GM21737 (cell line): ENCODE measurements at regions not wholly inside any gene's neighbourhood (a gene's known extent, or its start where the extent isn't known, plus 50 kb on each side); places are given as distances from the start of the nearest gene placed in this dataset.
"Not testable (repeated sequence)": the region's sequence is repeated elsewhere in the genome, so short reads cannot be mapped to it uniquely, and the experiment has no call there.

Experiments used
- ATAC-seq: cut with Tn5 transposase; IDR thresholded peaks from one replicate; pipeline ENCODE4 v1.9.1; 2021; ENCODE audit warnings: mild to moderate bottlenecking, moderate library complexity; ENCODE audit not compliant: unreplicated experiment

- no peak for ATAC-seq
Measured at GRCh38 chr17:33929181-33929724, 325.8 kb upstream of the CCL2 start.

- ATAC-seq: not testable (repeated sequence)
Measured at GRCh38 chr17:33931148-33931814, 323.8 kb upstream of the CCL2 start.

DNA sequence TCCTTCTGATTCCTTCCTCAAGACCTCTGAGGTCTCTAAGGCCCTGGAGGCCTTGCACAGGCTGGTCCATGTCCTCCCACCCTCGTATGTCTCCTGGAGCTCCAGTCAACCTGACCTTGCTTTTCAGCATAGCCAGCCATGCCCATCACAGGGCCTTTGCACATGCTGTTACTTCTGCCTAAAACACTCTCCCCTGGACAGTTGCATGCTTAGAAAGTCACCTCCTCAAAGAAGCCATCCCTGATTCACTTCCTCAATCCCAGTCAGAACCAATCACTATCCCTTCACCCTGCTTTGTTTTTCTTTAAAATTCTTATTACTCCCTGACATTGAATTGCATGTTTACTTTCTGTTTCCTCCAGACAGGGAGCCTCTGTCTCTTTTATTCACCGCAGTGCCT lies 322.1 kb upstream of the CCL2 start:
- ATAC-seq: no peak

GRCh38 chr17:33933576-33933975 lies 321.5 kb upstream of the CCL2 start:
- ATAC-seq: no peak

DNA sequence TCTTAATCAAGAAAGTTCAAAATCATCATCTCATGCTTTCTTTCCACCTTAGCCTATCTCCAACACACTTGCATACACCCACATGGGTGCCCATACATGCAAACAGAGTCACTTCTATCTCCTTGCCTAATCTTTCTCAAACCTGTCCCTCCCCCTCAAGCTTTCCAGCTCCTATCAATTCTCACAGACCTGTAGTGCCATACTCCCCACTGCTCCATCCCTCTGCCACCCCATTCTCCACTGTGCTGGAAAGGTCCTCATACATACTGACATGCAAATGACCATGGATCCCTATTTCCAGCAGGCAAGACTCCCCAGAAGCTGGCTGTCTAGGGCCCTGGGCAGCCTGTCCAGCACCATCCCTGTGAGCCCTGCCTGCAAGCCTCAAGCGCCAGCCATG lies 320.4 kb upstream of the CCL2 start:
- ATAC-seq: no peak

- ATAC-seq: no peak
Measured at GRCh38 chr17:33935822-33936221, 319.3 kb upstream of the CCL2 start.

DNA sequence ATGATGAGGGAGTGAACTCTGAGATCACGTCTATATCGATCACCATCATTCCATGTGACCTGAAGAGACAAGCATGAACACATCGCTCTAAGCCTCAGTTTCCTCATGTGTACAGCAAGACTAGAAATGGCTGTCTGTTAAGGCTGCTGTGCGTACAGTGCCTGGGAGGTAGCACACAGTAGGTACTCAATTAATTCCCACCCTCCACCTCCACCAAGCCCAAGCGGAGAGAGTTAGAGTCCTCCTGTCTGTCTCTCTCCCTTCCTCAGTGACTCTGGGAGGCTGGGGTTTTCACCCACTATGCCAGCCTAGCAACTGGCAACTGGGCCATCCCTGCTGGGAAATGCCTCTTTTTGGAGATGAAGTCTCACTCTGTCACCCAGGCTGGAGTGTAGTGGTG lies 318.3 kb upstream of the CCL2 start:
- ATAC-seq: no peak

DNA sequence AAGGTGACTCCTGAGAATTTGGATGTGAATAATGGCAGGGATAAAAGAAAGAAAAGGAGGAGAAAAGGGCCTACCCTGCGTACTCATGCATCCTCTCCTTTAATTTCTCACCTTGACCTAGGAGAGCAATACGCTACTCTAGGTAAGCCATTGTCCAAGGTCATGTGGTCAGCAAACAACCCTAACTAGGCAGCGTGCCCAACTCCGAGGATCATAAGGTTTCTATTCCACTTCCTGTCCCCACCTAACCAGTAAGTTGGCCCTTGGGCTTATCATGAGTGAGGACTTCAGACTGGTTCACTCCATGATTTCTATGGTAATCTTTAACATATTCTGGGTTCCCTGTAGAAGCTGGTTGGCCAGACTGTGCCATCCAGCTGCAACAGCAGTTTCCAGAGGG lies 315.1 kb upstream of the CCL2 start:
- ATAC-seq: no peak

DNA sequence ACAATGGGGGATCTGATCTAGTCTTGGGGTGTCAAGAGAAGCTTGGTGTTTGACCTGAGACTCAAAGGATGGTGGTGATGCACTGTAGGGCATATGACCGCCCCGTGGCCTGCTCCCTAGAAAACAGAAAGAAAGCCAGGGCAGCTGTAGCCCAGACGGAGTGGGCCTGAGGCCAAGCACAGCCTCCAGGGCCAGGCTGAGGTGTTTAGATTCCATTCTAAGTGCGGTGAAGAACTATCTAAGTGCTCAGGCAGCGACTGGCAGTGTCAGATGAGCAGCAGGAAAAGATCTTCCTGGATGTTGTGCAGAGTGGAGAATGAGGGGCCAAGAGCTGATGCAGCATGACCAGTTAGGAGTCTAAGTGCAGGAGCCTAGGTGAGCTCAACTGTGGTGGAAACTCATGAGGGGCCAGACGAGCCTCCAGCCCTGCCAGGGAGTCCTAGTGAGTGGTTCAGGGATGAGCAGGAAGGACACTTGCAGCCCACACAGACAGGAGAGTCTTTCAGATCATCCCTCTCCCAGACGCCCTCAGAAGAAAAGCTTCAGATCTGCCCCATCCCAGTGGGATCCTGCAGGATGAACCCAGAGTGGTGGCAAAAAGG lies 314.2 kb upstream of the CCL2 start:
- no peak for ATAC-seq

GRCh38 chr17:33941744-33942143 lies 313.3 kb upstream of the CCL2 start:
- ATAC-seq: no peak

DNA sequence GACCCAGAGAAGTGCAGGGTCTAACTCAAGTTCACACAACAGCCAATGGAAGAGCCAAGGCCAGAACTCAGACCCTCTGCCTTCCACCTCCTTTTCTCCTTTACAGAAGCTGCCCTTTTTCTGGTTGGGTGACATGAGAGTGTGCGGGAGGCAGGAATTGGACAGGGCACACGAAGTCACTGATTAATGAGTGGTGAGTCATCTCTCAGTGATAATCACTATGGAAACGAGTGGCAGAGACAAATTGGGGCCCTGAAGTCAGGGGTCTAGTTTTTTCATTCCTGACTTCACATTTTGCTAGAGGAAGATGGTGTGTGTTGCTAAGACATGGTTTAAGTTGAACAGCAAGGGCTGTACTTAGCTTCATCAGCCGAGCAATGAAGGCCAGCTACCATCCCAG lies 312.7 kb upstream of the CCL2 start:
- no peak for ATAC-seq

DNA sequence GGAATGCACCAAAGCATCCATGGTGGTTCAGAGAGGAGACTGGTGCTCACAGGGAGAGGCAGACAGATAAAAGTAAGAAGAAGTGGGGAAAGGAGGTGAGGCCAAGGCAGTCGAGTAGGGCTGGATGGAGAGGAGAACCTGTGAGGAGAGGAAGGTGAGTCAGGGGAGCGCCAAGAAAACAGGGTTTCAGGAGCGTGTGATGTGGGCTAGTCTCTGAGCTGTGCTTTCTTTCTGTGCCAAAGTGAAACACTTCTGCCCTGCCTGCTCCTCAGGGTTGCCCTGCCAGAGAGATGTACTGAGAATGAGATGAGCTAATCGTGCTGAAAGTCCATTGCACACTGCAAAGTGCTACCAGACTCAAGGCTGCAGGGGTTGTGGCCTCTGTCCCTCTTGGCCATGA lies 310.7 kb upstream of the CCL2 start:
- ATAC-seq: no peak

DNA sequence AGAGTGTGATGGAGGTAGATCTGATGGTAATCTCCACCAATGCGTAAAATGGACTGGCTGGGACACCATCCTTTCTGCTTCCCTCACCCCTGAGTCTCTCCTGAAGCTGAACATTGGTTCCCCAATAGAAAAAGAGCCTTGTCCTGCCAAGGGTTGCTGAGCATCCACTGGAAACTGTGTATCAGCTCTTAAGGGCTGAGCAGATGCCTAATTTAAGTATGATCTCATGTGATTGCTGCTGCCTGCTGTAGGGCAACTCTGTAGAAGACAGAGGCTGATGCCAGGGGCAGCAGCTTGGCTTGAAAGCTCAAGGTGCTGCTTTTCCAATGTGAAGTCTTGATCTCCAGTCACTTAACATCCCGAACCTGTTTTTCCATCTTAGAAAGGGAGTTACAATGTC lies 310.3 kb upstream of the CCL2 start:
- no peak for ATAC-seq

- no peak for ATAC-seq
Measured at GRCh38 chr17:33945646-33946546, 309.2 kb upstream of the CCL2 start.

DNA sequence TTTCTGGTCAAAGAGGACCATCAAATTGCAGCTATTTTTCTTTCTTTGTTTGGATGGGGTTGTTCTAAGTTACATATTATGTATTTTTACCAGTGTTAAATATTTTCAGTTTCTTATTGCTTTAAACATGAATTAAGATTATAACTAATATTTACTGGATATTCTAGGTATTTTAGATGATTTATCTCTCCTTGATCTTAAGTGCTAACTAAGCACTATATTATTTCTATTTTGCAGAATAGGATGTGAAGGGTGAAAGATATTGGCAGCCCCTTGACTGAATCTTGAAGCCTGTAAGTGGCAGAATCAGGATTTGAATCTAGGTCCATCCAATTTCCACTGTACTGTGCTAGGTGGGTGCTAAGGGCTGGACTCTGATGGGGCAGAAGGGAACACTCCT lies 307.3 kb upstream of the CCL2 start:
- ATAC-seq: no peak

DNA sequence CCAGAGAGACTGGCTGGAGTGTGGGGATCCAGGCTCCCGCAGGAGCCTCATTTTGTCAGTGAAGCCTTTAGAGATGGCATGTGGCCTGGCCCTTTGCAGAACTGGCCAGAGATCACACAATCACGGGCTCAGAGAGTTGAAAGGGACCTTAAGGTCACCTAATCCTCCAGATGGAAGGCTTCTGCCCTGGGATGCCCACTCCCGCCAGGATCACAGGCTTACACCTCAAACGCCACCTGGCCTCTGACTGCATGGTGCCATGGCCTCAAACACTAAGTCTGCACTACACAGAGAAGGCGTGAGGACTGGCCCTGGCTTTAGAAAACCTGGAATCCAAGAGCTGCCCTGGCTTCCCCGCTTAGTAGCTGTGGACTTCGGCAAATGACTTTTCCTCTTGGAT lies 306.8 kb upstream of the CCL2 start:
- ATAC-seq: no peak

GRCh38 chr17:33949100-33949499 lies 306.0 kb upstream of the CCL2 start:
- no peak for ATAC-seq

- no peak for ATAC-seq
Measured at GRCh38 chr17:33950061-33950460, 305.0 kb upstream of the CCL2 start.

DNA sequence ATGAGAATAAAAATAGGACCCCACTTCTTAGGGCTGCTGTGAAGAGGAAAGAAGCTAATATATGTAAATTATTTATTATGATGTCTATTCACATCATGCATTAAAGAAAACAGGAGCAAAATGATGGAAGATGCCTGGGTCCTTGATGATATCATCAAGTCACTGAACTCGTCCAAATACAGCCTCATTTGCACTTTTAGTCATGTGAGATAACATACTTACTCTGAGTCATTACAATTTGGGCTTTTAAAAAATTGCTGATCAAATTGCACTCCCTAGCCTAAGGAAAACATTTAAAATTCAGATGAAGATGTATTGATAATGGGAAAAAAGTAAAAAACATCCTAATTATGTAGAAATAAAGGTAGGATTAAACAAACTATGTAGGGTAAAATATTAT lies 302.7 kb upstream of the CCL2 start:
- no peak for ATAC-seq

DNA sequence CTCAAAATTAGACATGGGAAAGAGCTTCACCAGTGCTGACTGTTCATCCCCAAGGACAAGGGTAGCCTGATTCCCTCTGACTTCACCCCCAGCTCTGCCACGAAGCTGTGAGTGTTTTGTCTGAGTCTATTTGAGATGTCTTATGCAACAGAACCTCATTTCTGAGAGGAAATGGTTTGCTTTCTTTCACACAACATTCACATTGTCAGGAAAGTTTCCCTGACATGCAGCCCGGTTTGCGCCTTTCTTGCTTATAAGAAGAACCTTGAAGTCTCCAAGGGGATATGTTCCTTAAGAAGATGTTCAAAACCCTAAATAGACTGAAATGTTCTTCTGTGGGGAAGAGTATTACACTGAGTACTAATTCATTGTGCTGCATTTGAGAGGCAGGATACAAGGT lies 300.5 kb upstream of the CCL2 start:
- no peak for ATAC-seq

- ATAC-seq: no peak
Measured at GRCh38 chr17:33955461-33955860, 299.6 kb upstream of the CCL2 start.

- not testable (repeated sequence) for ATAC-seq
Measured at GRCh38 chr17:33959098-33959497, 296.0 kb upstream of the CCL2 start.
